Large intestine (tissue), 3 donors: ENCODE measurements at regions not wholly inside any gene's neighbourhood (a gene's known extent, or its start where the extent isn't known, plus 50 kb on each side); places are given as distances from the start of the nearest gene placed in this dataset.

ENCODE experiments used
- DNase-seq, 2 donors: peaks; one replicate each; pipeline versions ENCODE4 v3.0.0 to v3.0.0-alpha.2; 2013
- H3K27ac ChIP-seq: one replicate; pipeline ENCODE4 v1.5.1; 2013; ENCODE audit warnings: low read length
- H3K27me3 ChIP-seq: 2 replicates; pipeline ENCODE4 v1.6.1; 2013; ENCODE audit warnings: low read length; ENCODE audit not compliant: control insufficient read depth, insufficient read depth
- H3K36me3 ChIP-seq: 2 replicates; pipeline ENCODE4 v1.6.1; 2013; ENCODE audit warnings: low read length; ENCODE audit not compliant: control insufficient read depth, insufficient read depth
- H3K4me1 ChIP-seq: one replicate; pipeline ENCODE4 v1.6.1; 2013; ENCODE audit warnings: low read length; ENCODE audit not compliant: control insufficient read depth, insufficient read depth
- H3K4me3 ChIP-seq: one replicate; pipeline ENCODE4 v1.5.1; 2013; ENCODE audit warnings: low read length
- H3K9me3 ChIP-seq: one replicate; pipeline ENCODE4 v1.6.1; 2013; ENCODE audit warnings: mild to moderate bottlenecking, low read depth, low read length, moderate library complexity; ENCODE audit not compliant: control insufficient read depth
- WGBS: methylation state at CpG from one replicate; pipeline ENCODE4 v1.1.5; 2013; ENCODE audit warnings: low lambda C conversion rate; ENCODE audit not compliant: insufficient coverage; 5-methylcytosine and 5-hydroxymethylcytosine counted together

GRCh38 chr10:71144824-71145223 is 67.5 kb upstream of the UNC5B start:
- H3K27ac ChIP-seq = no peak overlapping the region
- no peak overlapping the region for H3K4me3 ChIP-seq
- WGBS = no CpG with 5 or more reads among the region's 4 CpGs
- H3K36me3 ChIP-seq = no peaks in the 10 kb centered on the region
- DNase-seq = no peak
- no peaks in the 10 kb centered on the region for H3K4me1 ChIP-seq
- H3K27me3 ChIP-seq = peaks cover 2% of the 10 kb centered on the region
- no peaks in the 10 kb centered on the region for H3K9me3 ChIP-seq

- Histone ChIP-seq H3K4me3 (no peak overlapping the region), H3K4me1 (no peaks in the 10 kb centered on the region), H3K9me3 (no peaks in the 10 kb centered on the region), H3K27me3 (peaks cover 2% of the 10 kb centered on the region), H3K27ac (no peak overlapping the region), H3K36me3 (no peaks in the 10 kb centered on the region)
- no CpG with 5 or more reads among the region's 3 CpGs for WGBS
- no peak for DNase-seq
Observed at GRCh38 chr10:71145352-71145945, 66.9 kb upstream of the UNC5B start.

- WGBS = no CpG with 5 or more reads among the region's 2 CpGs
Observed at GRCh38 chr10:71150796-71151195, 61.6 kb upstream of the UNC5B start.

GRCh38 chr10:71152043-71152442 is 60.3 kb upstream of the UNC5B start:
- no peaks in the 10 kb centered on the region for H3K36me3 ChIP-seq
- 80% methylated on average over 1 of the region's 2 CpGs for WGBS
- H3K4me3 ChIP-seq = no peak overlapping the region
- H3K27me3 ChIP-seq = peaks cover 2% of the 10 kb centered on the region
- no peak for DNase-seq
- H3K27ac ChIP-seq = no peak overlapping the region
- no peaks in the 10 kb centered on the region for H3K4me1 ChIP-seq
- H3K9me3 ChIP-seq = no peaks in the 10 kb centered on the region

More at GRCh38 chr10:71150796-71151195, 61.6 kb upstream of the UNC5B start:
- Histone ChIP-seq H3K4me1 (no peaks in the 10 kb centered on the region), H3K27me3 (peaks cover 2% of the 10 kb centered on the region), H3K36me3 (no peaks in the 10 kb centered on the region), H3K4me3 (no peak overlapping the region), H3K27ac (no peak overlapping the region), H3K9me3 (no peaks in the 10 kb centered on the region)
- no peak for DNase-seq

- WGBS = no CpG with 5 or more reads among the region's 2 CpGs
Observed at GRCh38 chr10:71156436-71156835, 55.9 kb upstream of the UNC5B start.

GRCh38 chr10:71157435-71157834 is 54.9 kb upstream of the UNC5B start:
- H3K4me3 ChIP-seq = no peak overlapping the region
- H3K27me3 ChIP-seq = no peaks in the 10 kb centered on the region
- H3K4me1 ChIP-seq = no peaks in the 10 kb centered on the region
- no peaks in the 10 kb centered on the region for H3K36me3 ChIP-seq
- no peaks in the 10 kb centered on the region for H3K9me3 ChIP-seq
- DNase-seq = no peak
- H3K27ac ChIP-seq = no peak overlapping the region
- WGBS = 80% methylated on average over 1 of the region's 1 CpG

More at GRCh38 chr10:71156436-71156835, 55.9 kb upstream of the UNC5B start:
- Histone ChIP-seq H3K4me1 (no peaks in the 10 kb centered on the region), H3K4me3 (no peak overlapping the region), H3K27me3 (no peaks in the 10 kb centered on the region), H3K27ac (no peak overlapping the region), H3K36me3 (no peaks in the 10 kb centered on the region), H3K9me3 (no peaks in the 10 kb centered on the region)
- no peak for DNase-seq

- DNase-seq = no peak
- Histone ChIP-seq H3K9me3 (no peaks in the 10 kb centered on the region), H3K4me3 (no peak overlapping the region), H3K27ac (no peak overlapping the region), H3K4me1 (no peaks in the 10 kb centered on the region), H3K36me3 (no peaks in the 10 kb centered on the region), H3K27me3 (no peaks in the 10 kb centered on the region)
Observed at GRCh38 chr10:71158251-71158650, 54.1 kb upstream of the UNC5B start.

- Histone ChIP-seq H3K9me3 (no peaks in the 10 kb centered on the region), H3K27me3 (no peaks in the 10 kb centered on the region), H3K27ac (no peak overlapping the region), H3K4me3 (no peak overlapping the region), H3K4me1 (no peaks in the 10 kb centered on the region), H3K36me3 (no peaks in the 10 kb centered on the region)
- 80% methylated on average over 1 of the region's 2 CpGs for WGBS
- DNase-seq = no peak
Observed at GRCh38 chr10:71158902-71159301, 53.5 kb upstream of the UNC5B start.

GRCh38 chr10:71159892-71160291 is 52.5 kb upstream of the UNC5B start:
- Histone ChIP-seq H3K4me1 (no peaks in the 10 kb centered on the region), H3K9me3 (no peaks in the 10 kb centered on the region), H3K27me3 (no peaks in the 10 kb centered on the region), H3K36me3 (no peaks in the 10 kb centered on the region), H3K4me3 (no peak overlapping the region), H3K27ac (no peak overlapping the region)
- whole genome bisulfite sequencing = 80% methylated on average over 1 of the region's 5 CpGs
- no peak for DNase-seq

- Histone ChIP-seq H3K9me3 (no peaks in the 10 kb centered on the region), H3K27me3 (no peaks in the 10 kb centered on the region), H3K27ac (no peak overlapping the region), H3K36me3 (no peaks in the 10 kb centered on the region), H3K4me1 (no peaks in the 10 kb centered on the region), H3K4me3 (no peak overlapping the region)
- WGBS = no CpG with 5 or more reads among the region's 4 CpGs
- no peak for DNase-seq
Observed at GRCh38 chr10:71161425-71161824, 50.9 kb upstream of the UNC5B start.
